ENCODE measurements at regions not wholly inside any gene's neighbourhood (a gene's known extent, or its start where the extent isn't known, plus 50 kb on each side); places are given as distances from the start of the nearest gene placed in this dataset.

DNA sequence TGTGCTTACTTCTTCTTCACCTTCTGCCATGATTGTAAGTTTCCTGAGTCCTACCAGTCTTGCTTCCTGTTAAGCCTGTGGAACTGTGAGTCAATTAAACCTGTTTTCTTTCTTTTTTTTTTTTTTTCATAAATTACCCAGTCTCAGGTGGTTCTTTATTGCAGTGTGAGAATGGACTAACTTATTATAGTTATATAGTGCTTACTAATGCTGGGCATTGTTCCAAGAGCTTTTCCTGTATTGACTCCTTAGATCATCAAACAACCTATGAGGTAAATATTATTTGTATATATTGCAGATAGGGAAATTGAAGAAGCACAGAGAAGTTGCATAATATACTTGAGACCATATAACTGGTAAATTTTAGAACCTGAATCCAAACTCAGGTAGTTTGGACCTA, 98.1 kb downstream of the MBL2 start:
- Histone ChIP-seq H3K9me3 (ENCODE audit: control insufficient read depth in 1 of 2, insufficient read depth in 1 of 2, low read depth in 1 of 2, low read length in 2 of 2) (no peaks in the 10 kb centered on the region), H3K79me2 (ENCODE audit: insufficient read depth, low read length) (no peaks in the 10 kb centered on the region), H3K9me2 (ENCODE audit: insufficient read depth) (no peaks in the 10 kb centered on the region), H4K20me1 (ENCODE audit: insufficient read depth) (no peaks in the 10 kb centered on the region), H3K27ac (ENCODE audit: low read depth, low read length) (no peak overlapping the region), H3K4me3 (replicated peaks in 1 of 2; ENCODE audit: low read depth in 1 of 2, low read length in 2 of 2) (no peak overlapping the region), H3K27me3 (ENCODE audit: insufficient read depth, low read length) (no peaks in the 10 kb centered on the region), H3K36me3 (ENCODE audit: control insufficient read depth in 1 of 2, insufficient read depth in 2 of 2, low read length in 2 of 2) (no peaks in the 10 kb centered on the region), H3K9ac (ENCODE audit: low read length) (no peak overlapping the region), H2AFZ (ENCODE audit: low read depth, low read length, poor library complexity, severe bottlenecking) (no peak overlapping the region), H3K4me2 (ENCODE audit: low read length) (no peak overlapping the region), H3K4me1 (ENCODE audit: control insufficient read depth in 1 of 2, insufficient read depth in 2 of 2, low read length in 2 of 2) (no peaks in the 10 kb centered on the region)
- TF ChIP-seq, protein P1, sequence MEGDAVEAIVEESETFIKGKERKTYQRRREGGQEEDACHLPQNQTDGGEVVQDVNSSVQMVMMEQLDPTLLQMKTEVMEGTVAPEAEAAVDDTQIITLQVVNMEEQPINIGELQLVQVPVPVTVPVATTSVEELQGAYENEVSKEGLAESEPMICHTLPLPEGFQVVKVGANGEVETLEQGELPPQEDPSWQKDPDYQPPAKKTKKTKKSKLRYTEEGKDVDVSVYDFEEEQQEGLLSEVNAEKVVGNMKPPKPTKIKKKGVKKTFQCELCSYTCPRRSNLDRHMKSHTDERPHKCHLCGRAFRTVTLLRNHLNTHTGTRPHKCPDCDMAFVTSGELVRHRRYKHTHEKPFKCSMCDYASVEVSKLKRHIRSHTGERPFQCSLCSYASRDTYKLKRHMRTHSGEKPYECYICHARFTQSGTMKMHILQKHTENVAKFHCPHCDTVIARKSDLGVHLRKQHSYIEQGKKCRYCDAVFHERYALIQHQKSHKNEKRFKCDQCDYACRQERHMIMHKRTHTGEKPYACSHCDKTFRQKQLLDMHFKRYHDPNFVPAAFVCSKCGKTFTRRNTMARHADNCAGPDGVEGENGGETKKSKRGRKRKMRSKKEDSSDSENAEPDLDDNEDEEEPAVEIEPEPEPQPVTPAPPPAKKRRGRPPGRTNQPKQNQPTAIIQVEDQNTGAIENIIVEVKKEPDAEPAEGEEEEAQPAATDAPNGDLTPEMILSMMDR (IDR thresholded peaks at IDR 0.05 in 2 of 3, conservative IDR thresholded peaks at IDR 0.05 in 1 of 3; ENCODE audit: borderline replicate concordance in 1 of 3, insufficient read depth in 1 of 3, low read depth in 2 of 3, low read length in 2 of 3): no peak
- TF ChIP-seq, protein P2, sequence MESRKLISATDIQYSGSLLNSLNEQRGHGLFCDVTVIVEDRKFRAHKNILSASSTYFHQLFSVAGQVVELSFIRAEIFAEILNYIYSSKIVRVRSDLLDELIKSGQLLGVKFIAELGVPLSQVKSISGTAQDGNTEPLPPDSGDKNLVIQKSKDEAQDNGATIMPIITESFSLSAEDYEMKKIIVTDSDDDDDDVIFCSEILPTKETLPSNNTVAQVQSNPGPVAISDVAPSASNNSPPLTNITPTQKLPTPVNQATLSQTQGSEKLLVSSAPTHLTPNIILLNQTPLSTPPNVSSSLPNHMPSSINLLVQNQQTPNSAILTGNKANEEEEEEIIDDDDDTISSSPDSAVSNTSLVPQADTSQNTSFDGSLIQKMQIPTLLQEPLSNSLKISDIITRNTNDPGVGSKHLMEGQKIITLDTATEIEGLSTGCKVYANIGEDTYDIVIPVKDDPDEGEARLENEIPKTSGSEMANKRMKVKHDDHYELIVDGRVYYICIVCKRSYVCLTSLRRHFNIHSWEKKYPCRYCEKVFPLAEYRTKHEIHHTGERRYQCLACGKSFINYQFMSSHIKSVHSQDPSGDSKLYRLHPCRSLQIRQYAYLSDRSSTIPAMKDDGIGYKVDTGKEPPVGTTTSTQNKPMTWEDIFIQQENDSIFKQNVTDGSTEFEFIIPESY (IDR thresholded peaks at IDR 0.05; ENCODE audit: extremely low read depth, insufficient replicate concordance, low read length): no peak
- no peak for TF ChIP-seq SP1 (IDR thresholded peaks at IDR 0.05; ENCODE audit: low read depth)
- TF ChIP-seq, protein P3, sequence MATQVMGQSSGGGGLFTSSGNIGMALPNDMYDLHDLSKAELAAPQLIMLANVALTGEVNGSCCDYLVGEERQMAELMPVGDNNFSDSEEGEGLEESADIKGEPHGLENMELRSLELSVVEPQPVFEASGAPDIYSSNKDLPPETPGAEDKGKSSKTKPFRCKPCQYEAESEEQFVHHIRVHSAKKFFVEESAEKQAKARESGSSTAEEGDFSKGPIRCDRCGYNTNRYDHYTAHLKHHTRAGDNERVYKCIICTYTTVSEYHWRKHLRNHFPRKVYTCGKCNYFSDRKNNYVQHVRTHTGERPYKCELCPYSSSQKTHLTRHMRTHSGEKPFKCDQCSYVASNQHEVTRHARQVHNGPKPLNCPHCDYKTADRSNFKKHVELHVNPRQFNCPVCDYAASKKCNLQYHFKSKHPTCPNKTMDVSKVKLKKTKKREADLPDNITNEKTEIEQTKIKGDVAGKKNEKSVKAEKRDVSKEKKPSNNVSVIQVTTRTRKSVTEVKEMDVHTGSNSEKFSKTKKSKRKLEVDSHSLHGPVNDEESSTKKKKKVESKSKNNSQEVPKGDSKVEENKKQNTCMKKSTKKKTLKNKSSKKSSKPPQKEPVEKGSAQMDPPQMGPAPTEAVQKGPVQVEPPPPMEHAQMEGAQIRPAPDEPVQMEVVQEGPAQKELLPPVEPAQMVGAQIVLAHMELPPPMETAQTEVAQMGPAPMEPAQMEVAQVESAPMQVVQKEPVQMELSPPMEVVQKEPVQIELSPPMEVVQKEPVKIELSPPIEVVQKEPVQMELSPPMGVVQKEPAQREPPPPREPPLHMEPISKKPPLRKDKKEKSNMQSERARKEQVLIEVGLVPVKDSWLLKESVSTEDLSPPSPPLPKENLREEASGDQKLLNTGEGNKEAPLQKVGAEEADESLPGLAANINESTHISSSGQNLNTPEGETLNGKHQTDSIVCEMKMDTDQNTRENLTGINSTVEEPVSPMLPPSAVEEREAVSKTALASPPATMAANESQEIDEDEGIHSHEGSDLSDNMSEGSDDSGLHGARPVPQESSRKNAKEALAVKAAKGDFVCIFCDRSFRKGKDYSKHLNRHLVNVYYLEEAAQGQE (IDR thresholded peaks at IDR 0.05; ENCODE audit: low read depth): no peak
- no peak for TF ChIP-seq ATF3 (IDR thresholded peaks at IDR 0.05)
- no peak for TF ChIP-seq ZNF274 (IDR thresholded peaks at IDR 0.05; ENCODE audit: low read depth, low read length)
- TF ChIP-seq EZH2phosphoT487 (IDR thresholded peaks at IDR 0.05; ENCODE audit: borderline replicate concordance): no peak
- no peak for TF ChIP-seq CEBPB (IDR thresholded peaks at IDR 0.05; ENCODE audit: low read depth)
- no peak for TF ChIP-seq CBX3 (IDR thresholded peaks at IDR 0.05; ENCODE audit: low read depth)
- TF ChIP-seq ZFX (IDR thresholded peaks at IDR 0.05): no peak
- no peak for TF ChIP-seq JUND (IDR thresholded peaks at IDR 0.05)
- no peak for TF ChIP-seq EGR1 (IDR thresholded peaks at IDR 0.05; ENCODE audit: low read depth)
- no peak for TF ChIP-seq MAX (IDR thresholded peaks at IDR 0.05)
- no peak for TF ChIP-seq POLR2A (IDR thresholded peaks at IDR 0.05; ENCODE audit: borderline replicate concordance, extremely low read depth, insufficient read depth, insufficient read length)
- TF ChIP-seq ELF1 (IDR thresholded peaks at IDR 0.05; ENCODE audit: borderline replicate concordance, low read depth): no peak
- no TSS peak for BruUV-seq (replicated peaks)
- no peak for ATAC-seq
- ChIA-PET RAD21 (ENCODE audit: low non-redundant PET in 1 of 2, low total read pairs in 2 of 2, uncharacterized antibody in 2 of 2, unreplicated experiment in 2 of 2) (no interaction called here), POLR2A (no interaction called here), CTCF (interaction anchor here (1.2 kb wide), 1 partner anchor 104 kb away, joined by 3 read pairs; no protein-coding TSS in a partner anchor)
- DNase-seq (ENCODE audit: low read depth, low spot score): no peak
- intact Hi-C loops (cut with micrococcal nuclease): no loop called here

Measured in HCT116 (cell line).